Adrenal gland (tissue), 9 donors: ENCODE measurements at regions not wholly inside any gene's neighbourhood (a gene's known extent, or its start where the extent isn't known, plus 50 kb on each side); places are given as distances from the start of the nearest gene placed in this dataset.

Experiments used
- DNase-seq, 7 donors: peaks; one replicate each; pipeline ENCODE4 v3.0.0-alpha.2; 2019 to 2020
- H3K27ac ChIP-seq, 5 donors: fragments of 200-600 bp; sonication (generic) in 4 of 5; 1 replicate in 3 of 5; 2 replicates in 2 of 5; pipeline versions ENCODE4 v1.5.1 to v1.8.0; 2016 to 2020; ENCODE audit warnings: mild to moderate bottlenecking in 1 of 5
- H3K27me3 ChIP-seq: fragments of 200-600 bp; 2 replicates; pipeline ENCODE4 v1.8.0; 2021
- H3K36me3 ChIP-seq, 2 donors: fragments of 200-600 bp; replicated peaks in 1 of 2; 1 replicate in 1 of 2; 2 replicates in 1 of 2; pipeline versions ENCODE4 v1.5.1 to v1.8.0; 2018 to 2022
- H3K4me1 ChIP-seq, 2 donors: fragments of 200-600 bp; replicated peaks in 1 of 2; 1 replicate in 1 of 2; 2 replicates in 1 of 2; pipeline versions ENCODE4 v1.5.1 to v1.8.0; 2018 to 2021
- H3K4me3 ChIP-seq, 4 donors: fragments of 200-600 bp; sonication (generic) in 3 of 4; one replicate each; pipeline ENCODE4 v1.5.1; 2016 to 2018
- H3K9me3 ChIP-seq, 3 donors: fragments of 200-600 bp; sonication (generic) in 1 of 3; replicated peaks in 1 of 3; 1 replicate in 2 of 3; 2 replicates in 1 of 3; pipeline versions ENCODE4 v1.5.1 to v1.8.0; 2016 to 2021
- CTCF ChIP-seq, 6 experiments: fragments of 450-650 bp in 4 of 6; fragments of 200-600 bp in 2 of 6; sonication (generic) in 1 of 6; IDR thresholded peaks; 1 replicate in 5 of 6; 2 replicates in 1 of 6; pipeline versions ENCODE4 v1.5.1 to v1.8.0; 2016 to 2021; ENCODE audit warnings: antibody characterized with exemption in 6 of 6, mild to moderate bottlenecking in 2 of 6, moderate library complexity in 1 of 6
- POLR2A ChIP-seq, 2 donors: fragments of 450-650 bp; IDR thresholded peaks; one replicate each; pipeline ENCODE4 v1.6.1; 2017; ENCODE audit warnings: antibody characterized with exemption in 2 of 2, mild to moderate bottlenecking in 2 of 2, moderate library complexity in 1 of 2
- WGBS, 4 donors: extraction: QIAGEN DNeasy Blood & Tissue Kit in 2 of 4; methylation state at CpG; one replicate each; pipeline versions ENCODE4 v1.1.5 to v1.1.7; 2013 to 2017; 5-methylcytosine and 5-hydroxymethylcytosine counted together
- intact Hi-C, 2 donors: fragments of 100-400 bp; cut with DNase I; formaldehyde crosslinking; loops; one replicate each; pipeline versions ENCODE4 v1.14.1 to v1.15.0; 2022 to 2023
- donor health status: healthy with polysubstance abuse.
- donor health status: Bipolar disorder and iron deficiency.
- donor health status: DM: yes; HTN: yes; CAD: no.
- donor health status: DM: no; HTN: no; CAD: no.
- donor health status: DM: no; HTN: no; CAD: no.

- Histone ChIP-seq H3K27ac (no peak overlapping the region), H3K27me3 (no peaks in the 10 kb centered on the region), H3K4me3 (no peak overlapping the region), H3K9me3 (no peaks in the 10 kb centered on the region), H3K4me1 (no peaks in the 10 kb centered on the region), H3K36me3 (no peaks in the 10 kb centered on the region)
- peak in 2 of 7 donors; percentile 11 to 34 for DNase-seq
- intact Hi-C loops: no loop called here
- TF ChIP-seq CTCF (IDR thresholded peaks at IDR 0.05): no peak
- no peak for TF ChIP-seq POLR2A (IDR thresholded peaks at IDR 0.05)
- WGBS, 4 donors: 78 to 89% (median 81%) methylated on average over 10 to 13 of the region's 13 CpGs
Observed at GRCh38 chr2:71932780-71933466, 214.7 kb downstream of the CYP26B1 start.

- no peak for TF ChIP-seq CTCF (IDR thresholded peaks at IDR 0.05)
- TF ChIP-seq POLR2A (IDR thresholded peaks at IDR 0.05): no peak
- 81 to 91% (median 86%) methylated on average over 12 to 13 of the region's 13 CpGs for WGBS, 4 donors
- Histone ChIP-seq H3K4me1 (no peaks in the 10 kb centered on the region), H3K27ac (no peak overlapping the region), H3K9me3 (no peaks in the 10 kb centered on the region), H3K27me3 (no peaks in the 10 kb centered on the region), H3K36me3 (no peaks in the 10 kb centered on the region), H3K4me3 (no peak overlapping the region)
- intact Hi-C loops: no loop called here
- DNase-seq: peak in 2 of 7 donors; percentile 13 to 38
Observed at GRCh38 chr2:71932037-71932779, 215.5 kb downstream of the CYP26B1 start.

GRCh38 chr2:71930049-71930681, 217.5 kb downstream of the CYP26B1 start:
- Histone ChIP-seq H3K36me3 (no peaks in the 10 kb centered on the region), H3K9me3 (no peaks in the 10 kb centered on the region), H3K4me1 (no peaks in the 10 kb centered on the region), H3K27ac (no peak overlapping the region), H3K27me3 (no peaks in the 10 kb centered on the region), H3K4me3 (no peak overlapping the region)
- no peak for TF ChIP-seq CTCF (IDR thresholded peaks at IDR 0.05)
- no peak for TF ChIP-seq POLR2A (IDR thresholded peaks at IDR 0.05)
- peak in 2 of 7 donors; percentile 17 to 29 for DNase-seq
- intact Hi-C loops: no loop called here
- WGBS, 4 donors: 81 to 86% (median 85%) methylated on average over 11 to 12 of the region's 12 CpGs

GRCh38 chr2:71929482-71929772, 218.2 kb downstream of the CYP26B1 start:
- H3K9me3 ChIP-seq: no peaks in the 10 kb centered on the region
- H3K27me3 ChIP-seq: no peaks in the 10 kb centered on the region
- 70 to 91% (median 72%) methylated on average over 2 of the region's 2 CpGs for WGBS, 4 donors
- no peak overlapping the region for H3K4me3 ChIP-seq
- intact Hi-C loops: loop anchor here (10.0 kb wide), 4 partner anchors 115 to 815 kb away; partner anchors contain the start of gene CYP26B1 (in 1 of the 2)
- H3K36me3 ChIP-seq: no peaks in the 10 kb centered on the region
- no peak for TF ChIP-seq CTCF (IDR thresholded peaks at IDR 0.05)
- no peak for TF ChIP-seq POLR2A (IDR thresholded peaks at IDR 0.05)
- no peak overlapping the region for H3K27ac ChIP-seq
- no peak for DNase-seq
- H3K4me1 ChIP-seq: no peaks in the 10 kb centered on the region
